ENCODE measurements at regions not wholly inside any gene's neighbourhood (a gene's known extent, or its start where the extent isn't known, plus 50 kb on each side); places are given as distances from the start of the nearest gene placed in this dataset.

DNA sequence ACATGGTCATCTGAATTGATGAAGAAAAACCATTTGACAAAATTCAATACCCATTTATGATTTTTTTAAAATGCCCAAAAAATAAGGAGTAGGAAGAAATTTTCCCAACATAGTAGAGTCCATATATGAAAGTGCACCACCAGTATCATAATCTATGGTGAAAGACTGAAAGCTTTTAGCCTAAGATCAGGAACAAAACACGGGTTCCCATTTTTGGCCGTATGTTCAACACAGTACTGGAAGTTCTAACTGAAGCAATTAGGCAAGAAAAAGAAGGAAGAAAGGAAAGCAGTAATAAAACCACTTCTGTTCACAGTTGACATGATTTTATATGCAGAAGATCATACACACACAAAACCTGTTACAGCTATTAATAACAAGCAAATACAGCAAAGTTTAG, 227.8 kb upstream of the RAB4A start:
- TF ChIP-seq, protein P1, sequence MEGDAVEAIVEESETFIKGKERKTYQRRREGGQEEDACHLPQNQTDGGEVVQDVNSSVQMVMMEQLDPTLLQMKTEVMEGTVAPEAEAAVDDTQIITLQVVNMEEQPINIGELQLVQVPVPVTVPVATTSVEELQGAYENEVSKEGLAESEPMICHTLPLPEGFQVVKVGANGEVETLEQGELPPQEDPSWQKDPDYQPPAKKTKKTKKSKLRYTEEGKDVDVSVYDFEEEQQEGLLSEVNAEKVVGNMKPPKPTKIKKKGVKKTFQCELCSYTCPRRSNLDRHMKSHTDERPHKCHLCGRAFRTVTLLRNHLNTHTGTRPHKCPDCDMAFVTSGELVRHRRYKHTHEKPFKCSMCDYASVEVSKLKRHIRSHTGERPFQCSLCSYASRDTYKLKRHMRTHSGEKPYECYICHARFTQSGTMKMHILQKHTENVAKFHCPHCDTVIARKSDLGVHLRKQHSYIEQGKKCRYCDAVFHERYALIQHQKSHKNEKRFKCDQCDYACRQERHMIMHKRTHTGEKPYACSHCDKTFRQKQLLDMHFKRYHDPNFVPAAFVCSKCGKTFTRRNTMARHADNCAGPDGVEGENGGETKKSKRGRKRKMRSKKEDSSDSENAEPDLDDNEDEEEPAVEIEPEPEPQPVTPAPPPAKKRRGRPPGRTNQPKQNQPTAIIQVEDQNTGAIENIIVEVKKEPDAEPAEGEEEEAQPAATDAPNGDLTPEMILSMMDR (IDR thresholded peaks at IDR 0.05), result no peak
- no peak for TF ChIP-seq POLR2A (IDR thresholded peaks at IDR 0.05)
